ENCODE measurements at regions not wholly inside any gene's neighbourhood (a gene's known extent, or its start where the extent isn't known, plus 50 kb on each side); places are given as distances from the start of the nearest gene placed in this dataset.

DNA sequence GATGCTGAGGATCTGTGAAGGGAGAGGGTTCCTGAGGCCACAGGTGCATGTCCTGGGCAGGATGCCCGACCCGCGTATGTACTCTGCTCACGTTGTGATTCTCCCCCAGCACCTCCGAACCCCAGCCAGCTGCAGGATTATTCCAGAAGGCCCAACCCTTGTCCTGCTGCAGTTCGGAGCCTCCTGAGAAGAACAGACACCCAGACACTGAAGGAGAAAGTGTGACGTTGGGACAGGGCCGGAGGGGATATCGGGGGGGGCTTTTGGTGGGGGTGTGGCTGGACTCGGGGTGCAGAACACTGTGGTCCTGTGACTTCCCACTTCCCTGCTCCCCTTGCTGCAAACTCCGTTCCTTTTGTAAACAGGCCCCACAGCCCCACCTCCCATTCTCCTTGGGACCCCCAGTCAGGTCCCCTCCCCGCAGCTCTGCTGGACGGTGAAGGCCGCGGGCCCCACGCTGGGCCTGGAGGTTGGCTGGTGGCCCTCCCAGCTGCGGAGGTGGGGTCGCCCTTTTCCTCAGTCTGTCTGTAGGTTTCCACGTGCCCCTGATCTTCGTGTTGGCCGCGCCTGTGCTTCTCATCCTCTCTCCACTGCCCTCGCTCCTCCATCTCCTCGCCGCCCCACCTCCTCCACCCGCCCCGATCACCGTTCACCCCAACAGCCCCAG lies 83.0 kb upstream of the ADRA2C start:
- in situ Hi-C loops (cut with MboI) = no loop called here
- Histone ChIP-seq H3F3A (ENCODE audit: insufficient read depth) (no peaks in the 10 kb centered on the region), H3K27me3 (replicated peaks; ENCODE audit: insufficient read depth) (peaks cover 23% of the 10 kb centered on the region), H2AFZ (no peak overlapping the region), H3K9ac (no peak overlapping the region), H3K9me3 (ENCODE audit: low read depth) (no peaks in the 10 kb centered on the region), H3K9me2 (ENCODE audit: insufficient read depth) (no peaks in the 10 kb centered on the region), H3K4me2 (ENCODE audit: unreplicated experiment) (no peak overlapping the region), H3K79me2 (ENCODE audit: insufficient read depth) (no peaks in the 10 kb centered on the region), H3K36me3 (ENCODE audit: low read depth) (no peaks in the 10 kb centered on the region), H3K4me3 (no peak overlapping the region), H4K20me1 (ENCODE audit: insufficient read depth) (no peaks in the 10 kb centered on the region), H3K4me1 (ENCODE audit: insufficient read depth) (no peaks in the 10 kb centered on the region), H3K27ac (no peak overlapping the region)
- no peak for DNase-seq
- WGBS, 2 experiments (ENCODE audit: low coverage in 1 of 2, low lambda C conversion rate in 2 of 2, missing lambda C conversion rate in 2 of 2) = 56 to 62% methylated on average over 20 to 28 of the region's 28 CpGs
- TF ChIP-seq EZH2 (IDR thresholded peaks at IDR 0.05; ENCODE audit: insufficient read depth, poor library complexity, severe bottlenecking) = no peak
- TF ChIP-seq EZH2phosphoT487 (IDR thresholded peaks at IDR 0.05; ENCODE audit: insufficient read depth, low read depth) = no peak

DNA sequence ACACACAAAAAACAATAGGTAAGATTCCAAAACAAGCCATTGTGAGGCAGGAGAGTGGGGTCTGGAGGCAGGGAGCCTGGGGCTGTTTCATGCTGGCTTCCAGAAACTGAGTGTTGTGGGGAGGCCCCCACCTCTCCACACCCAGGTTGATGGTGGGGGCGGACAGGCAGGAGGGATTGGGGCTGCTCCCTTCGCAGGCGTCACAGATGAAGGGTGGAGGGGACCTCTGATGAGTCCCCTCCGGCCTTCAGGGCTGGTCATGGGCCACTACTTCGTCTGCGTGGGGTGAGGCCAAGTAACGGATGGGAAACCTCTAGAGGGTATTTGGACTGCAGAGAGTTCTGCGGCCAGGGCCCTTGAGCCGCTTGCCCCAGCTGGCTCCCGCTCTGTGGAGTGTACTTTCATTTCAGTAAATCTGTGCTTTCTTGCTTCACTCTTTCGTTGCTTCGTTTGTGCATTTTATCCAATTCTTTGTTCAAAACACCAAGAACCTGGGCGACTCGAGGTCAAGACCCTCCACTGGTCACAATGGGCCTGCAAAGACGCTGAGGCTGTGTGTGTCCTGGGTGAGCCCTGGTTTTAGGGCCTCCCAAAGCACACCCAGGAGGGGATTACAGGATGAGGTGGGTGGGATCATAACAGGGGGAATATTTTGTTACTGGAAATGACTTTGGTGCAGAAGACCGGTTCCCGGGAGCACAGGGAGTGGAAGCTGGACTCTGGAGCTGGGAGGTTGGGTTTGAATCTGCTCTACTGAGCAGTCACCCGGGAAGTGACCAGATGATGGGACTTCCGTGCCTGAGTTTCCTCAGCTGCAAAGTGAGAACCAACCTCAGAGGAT lies 83.7 kb upstream of the ADRA2C start:
- no peak overlapping the region for H3K9ac ChIP-seq
- no peak overlapping the region for H2AFZ ChIP-seq
- H3F3A ChIP-seq (ENCODE audit: insufficient read depth) = no peaks in the 10 kb centered on the region
- H3K4me2 ChIP-seq (ENCODE audit: unreplicated experiment) = no peak overlapping the region
- H3K9me2 ChIP-seq (ENCODE audit: insufficient read depth) = no peaks in the 10 kb centered on the region
- peaks cover 23% of the 10 kb centered on the region for H3K27me3 ChIP-seq (replicated peaks; ENCODE audit: insufficient read depth)
- 55 to 60% methylated on average over 19 of the region's 19 CpGs for WGBS, 2 experiments (ENCODE audit: low coverage in 1 of 2, low lambda C conversion rate in 2 of 2, missing lambda C conversion rate in 2 of 2)
- in situ Hi-C loops (cut with MboI) = no loop called here
- no peaks in the 10 kb centered on the region for H4K20me1 ChIP-seq (ENCODE audit: insufficient read depth)
- no peaks in the 10 kb centered on the region for H3K9me3 ChIP-seq (ENCODE audit: low read depth)
- TF ChIP-seq EZH2phosphoT487 (IDR thresholded peaks at IDR 0.05; ENCODE audit: insufficient read depth, low read depth) (no peak), EZH2 (IDR thresholded peaks at IDR 0.05; ENCODE audit: insufficient read depth, poor library complexity, severe bottlenecking) (no peak)
- H3K79me2 ChIP-seq (ENCODE audit: insufficient read depth) = no peaks in the 10 kb centered on the region
- H3K27ac ChIP-seq = no peak overlapping the region
- H3K36me3 ChIP-seq (ENCODE audit: low read depth) = no peaks in the 10 kb centered on the region
- no peaks in the 10 kb centered on the region for H3K4me1 ChIP-seq (ENCODE audit: insufficient read depth)
- no peak for DNase-seq
- no peak overlapping the region for H3K4me3 ChIP-seq

DNA sequence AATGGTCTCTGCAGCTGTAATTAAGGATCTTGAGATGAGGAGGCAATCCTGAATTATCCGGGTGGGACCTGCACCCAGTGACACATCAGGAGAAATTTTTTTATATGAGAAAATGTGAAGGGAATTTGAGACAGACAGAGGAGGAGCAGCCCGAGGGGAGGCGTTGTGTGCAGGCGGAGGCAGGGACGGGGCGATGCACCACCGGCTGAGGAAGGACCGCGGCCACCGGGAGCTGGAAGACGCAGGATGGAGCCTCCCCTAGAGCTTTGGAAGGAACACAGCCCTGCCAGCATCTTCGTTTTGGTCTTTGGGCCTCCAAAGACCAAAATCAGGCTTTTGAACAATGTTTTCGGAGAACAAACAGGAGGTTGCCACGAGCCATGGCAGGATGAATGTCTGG lies 85.0 kb upstream of the ADRA2C start:
- Histone ChIP-seq H3K27me3 (replicated peaks; ENCODE audit: insufficient read depth) (peaks cover 11% of the 10 kb centered on the region), H3F3A (ENCODE audit: insufficient read depth) (no peaks in the 10 kb centered on the region), H3K27ac (no peak overlapping the region), H3K9me3 (ENCODE audit: low read depth) (no peaks in the 10 kb centered on the region), H3K9ac (no peak overlapping the region), H4K20me1 (ENCODE audit: insufficient read depth) (no peaks in the 10 kb centered on the region), H3K4me1 (ENCODE audit: insufficient read depth) (no peaks in the 10 kb centered on the region), H3K4me2 (ENCODE audit: unreplicated experiment) (no peak overlapping the region), H3K9me2 (ENCODE audit: insufficient read depth) (no peaks in the 10 kb centered on the region), H3K36me3 (ENCODE audit: low read depth) (no peaks in the 10 kb centered on the region), H3K79me2 (ENCODE audit: insufficient read depth) (no peaks in the 10 kb centered on the region), H2AFZ (no peak overlapping the region), H3K4me3 (no peak overlapping the region)
- WGBS, 2 experiments (ENCODE audit: low coverage in 1 of 2, low lambda C conversion rate in 2 of 2, missing lambda C conversion rate in 2 of 2) = 65 to 67% methylated on average over 14 of the region's 14 CpGs
- in situ Hi-C loops (cut with MboI) = no loop called here
- TF ChIP-seq EZH2 (IDR thresholded peaks at IDR 0.05; ENCODE audit: insufficient read depth, poor library complexity, severe bottlenecking) (no peak), EZH2phosphoT487 (IDR thresholded peaks at IDR 0.05; ENCODE audit: insufficient read depth, low read depth) (no peak)
- DNase-seq = no peak

DNA sequence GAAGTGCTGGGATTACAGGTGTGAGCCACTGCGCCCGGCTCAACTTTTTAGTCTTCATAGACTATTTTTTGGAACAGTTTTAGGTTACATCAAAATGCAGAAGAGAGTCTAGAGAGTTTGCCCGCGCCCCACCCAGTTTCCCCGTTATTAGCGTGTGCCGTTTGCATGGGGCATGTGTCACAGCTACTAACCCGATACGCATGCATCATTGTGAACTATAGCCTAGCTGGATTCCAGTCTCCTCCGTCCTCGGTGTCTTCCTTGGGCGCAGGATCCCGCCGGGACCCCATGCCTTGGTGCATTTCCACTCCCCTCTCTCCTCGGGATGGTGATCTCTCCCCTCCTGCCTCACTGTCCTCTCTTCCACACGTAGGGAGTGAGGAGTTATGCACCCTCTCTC lies 85.5 kb upstream of the ADRA2C start:
- Histone ChIP-seq H4K20me1 (ENCODE audit: insufficient read depth) (no peaks in the 10 kb centered on the region), H3K27ac (no peak overlapping the region), H3K27me3 (replicated peaks; ENCODE audit: insufficient read depth) (peaks cover 5% of the 10 kb centered on the region), H3F3A (ENCODE audit: insufficient read depth) (no peaks in the 10 kb centered on the region), H3K9me2 (ENCODE audit: insufficient read depth) (no peaks in the 10 kb centered on the region), H3K9ac (no peak overlapping the region), H3K4me1 (ENCODE audit: insufficient read depth) (no peaks in the 10 kb centered on the region), H2AFZ (no peak overlapping the region), H3K36me3 (ENCODE audit: low read depth) (no peaks in the 10 kb centered on the region), H3K4me2 (ENCODE audit: unreplicated experiment) (no peak overlapping the region), H3K4me3 (no peak overlapping the region), H3K9me3 (ENCODE audit: low read depth) (no peaks in the 10 kb centered on the region), H3K79me2 (ENCODE audit: insufficient read depth) (no peaks in the 10 kb centered on the region)
- no peak for DNase-seq
- whole genome bisulfite sequencing, 2 experiments (ENCODE audit: low coverage in 1 of 2, low lambda C conversion rate in 2 of 2, missing lambda C conversion rate in 2 of 2) = 80 to 85% methylated on average over 16 of the region's 16 CpGs
- in situ Hi-C loops (cut with MboI) = no loop called here
- TF ChIP-seq EZH2phosphoT487 (IDR thresholded peaks at IDR 0.05; ENCODE audit: insufficient read depth, low read depth) (no peak), EZH2 (IDR thresholded peaks at IDR 0.05; ENCODE audit: insufficient read depth, poor library complexity, severe bottlenecking) (no peak)

Data from GM23248 (cell line).